DMS53 treated with DMSO at 0.1 percent for 48 hours (cell line): ENCODE measurements at regions not wholly inside any gene's neighbourhood (a gene's known extent, or its start where the extent isn't known, plus 50 kb on each side); places are given as distances from the start of the nearest gene placed in this dataset.
"Not testable (repeated sequence)": the region's sequence is repeated elsewhere in the genome, so short reads cannot be mapped to it uniquely, and the experiment has no call there.

Experiments used
- DNase-seq: peaks from one replicate; lab custom pipeline; 2025; ENCODE audit not compliant: unreplicated experiment; lab: John Stamatoyannopoulos, UW

GRCh38 chr5:62206150-62206829 is 99.7 kb upstream of the KIF2A start:
- no peak for DNase-seq

DNA sequence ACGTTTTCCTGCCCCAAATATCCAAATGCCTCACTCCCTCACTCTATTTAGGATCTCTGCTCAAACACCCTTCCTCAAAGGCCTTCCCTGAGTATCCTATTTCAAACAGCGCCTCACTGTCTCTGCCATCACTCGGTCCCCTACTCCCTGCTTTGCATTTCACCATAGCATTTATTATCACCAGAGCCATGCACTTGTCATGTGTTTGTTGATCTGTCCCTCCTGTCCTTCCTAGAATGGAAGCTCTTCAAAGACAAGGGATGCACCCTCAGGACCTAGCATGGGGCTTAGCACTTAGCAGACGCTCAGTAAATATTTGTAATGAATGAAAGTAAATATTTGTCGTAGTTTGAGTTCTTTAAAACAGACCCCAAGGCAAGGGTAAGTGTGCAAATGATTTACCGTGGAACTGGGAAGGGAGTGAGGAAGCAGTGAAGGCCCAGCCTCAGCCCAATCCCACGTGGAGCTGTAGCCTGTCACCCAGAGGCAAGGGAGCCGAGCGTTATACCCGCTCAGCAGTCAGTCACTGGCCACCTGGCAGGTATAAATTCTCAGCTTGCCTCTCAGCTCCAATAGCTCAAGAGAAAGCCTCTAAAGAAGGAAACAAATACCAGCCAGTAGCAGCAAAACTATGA is 97.7 kb upstream of the KIF2A start:
- peak; percentile 84 for DNase-seq

GRCh38 chr5:62211405-62211804 is 94.6 kb upstream of the KIF2A start:
- no peak for DNase-seq

- DNase-seq: no peak
Measured at GRCh38 chr5:62212648-62213047, 93.4 kb upstream of the KIF2A start.

GRCh38 chr5:62214701-62215100 is 91.3 kb upstream of the KIF2A start:
- no peak for DNase-seq

GRCh38 chr5:62216603-62217002 is 89.4 kb upstream of the KIF2A start:
- DNase-seq: not testable (repeated sequence)

- not testable (repeated sequence) for DNase-seq
Measured at GRCh38 chr5:62217095-62217494, 88.9 kb upstream of the KIF2A start.

DNA sequence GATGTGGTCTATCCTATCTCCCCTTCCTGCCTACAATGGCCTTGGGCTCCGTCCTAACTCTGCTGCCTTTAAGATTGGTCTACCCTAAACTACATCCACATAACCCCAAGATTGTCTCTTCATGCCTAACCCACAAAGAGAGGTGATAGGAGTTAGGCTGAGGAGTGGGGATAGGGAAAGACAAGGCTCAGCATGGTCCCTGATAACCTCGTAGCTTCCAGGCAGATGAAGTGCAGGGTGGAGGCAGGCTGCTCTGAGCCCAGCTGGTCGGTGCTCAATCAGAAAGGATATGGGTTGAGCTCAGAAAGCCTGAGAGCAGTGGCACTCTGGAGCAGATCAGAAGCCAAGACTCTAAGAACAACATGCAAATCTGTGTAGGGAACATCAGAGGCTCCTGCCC is 87.1 kb upstream of the KIF2A start:
- DNase-seq: not testable (repeated sequence)

- not testable (repeated sequence) for DNase-seq
Measured at GRCh38 chr5:62221881-62222280, 84.1 kb upstream of the KIF2A start.

GRCh38 chr5:62222305-62222704 is 83.7 kb upstream of the KIF2A start:
- not testable (repeated sequence) for DNase-seq

- not testable (repeated sequence) for DNase-seq
Measured at GRCh38 chr5:62223312-62223670, 82.7 kb upstream of the KIF2A start.

- DNase-seq: not testable (repeated sequence)
Measured at GRCh38 chr5:62224987-62225601, 80.9 kb upstream of the KIF2A start.

GRCh38 chr5:62230876-62231388 is 75.1 kb upstream of the KIF2A start:
- not testable (repeated sequence) for DNase-seq

DNA sequence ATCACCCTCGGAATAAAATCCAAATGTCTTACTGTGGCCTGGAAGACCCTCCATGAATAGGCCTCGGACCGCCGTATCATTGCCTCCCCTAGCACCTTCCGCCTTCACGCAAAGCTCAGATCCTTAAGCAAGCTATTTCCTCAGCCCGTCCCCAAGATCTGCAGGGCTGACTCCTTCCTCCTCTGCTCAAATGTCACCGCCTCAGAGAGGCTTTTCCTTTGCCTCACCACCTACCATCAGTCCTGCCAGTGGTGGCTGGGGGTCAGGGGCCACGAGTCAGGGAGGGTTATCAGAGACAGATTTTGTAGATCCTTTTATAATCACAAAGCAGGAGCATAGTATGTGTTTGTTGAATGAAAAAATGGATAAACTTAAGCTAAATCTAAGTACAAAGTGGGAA is 74.4 kb upstream of the KIF2A start:
- DNase-seq: no peak

DNA sequence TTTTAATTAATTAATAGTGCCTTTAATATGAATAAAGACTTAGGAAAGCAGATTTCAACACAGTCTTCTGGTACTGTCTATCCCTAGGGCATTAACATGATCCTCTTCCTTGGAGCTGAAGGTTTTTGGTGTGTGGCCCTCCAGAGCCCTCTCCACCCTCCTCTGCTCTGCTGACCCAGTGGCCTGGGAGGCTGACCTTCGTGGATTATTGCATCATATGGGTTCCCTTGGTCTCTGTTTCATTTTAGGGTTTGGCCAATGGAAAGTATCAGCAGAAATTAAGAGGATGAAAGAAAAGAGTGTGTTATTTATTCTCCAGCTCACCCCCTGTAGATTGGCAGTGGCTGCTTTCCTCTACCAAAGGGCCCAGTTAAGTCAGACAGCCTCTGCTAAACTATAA is 73.8 kb upstream of the KIF2A start:
- DNase-seq: not testable (repeated sequence)

DNA sequence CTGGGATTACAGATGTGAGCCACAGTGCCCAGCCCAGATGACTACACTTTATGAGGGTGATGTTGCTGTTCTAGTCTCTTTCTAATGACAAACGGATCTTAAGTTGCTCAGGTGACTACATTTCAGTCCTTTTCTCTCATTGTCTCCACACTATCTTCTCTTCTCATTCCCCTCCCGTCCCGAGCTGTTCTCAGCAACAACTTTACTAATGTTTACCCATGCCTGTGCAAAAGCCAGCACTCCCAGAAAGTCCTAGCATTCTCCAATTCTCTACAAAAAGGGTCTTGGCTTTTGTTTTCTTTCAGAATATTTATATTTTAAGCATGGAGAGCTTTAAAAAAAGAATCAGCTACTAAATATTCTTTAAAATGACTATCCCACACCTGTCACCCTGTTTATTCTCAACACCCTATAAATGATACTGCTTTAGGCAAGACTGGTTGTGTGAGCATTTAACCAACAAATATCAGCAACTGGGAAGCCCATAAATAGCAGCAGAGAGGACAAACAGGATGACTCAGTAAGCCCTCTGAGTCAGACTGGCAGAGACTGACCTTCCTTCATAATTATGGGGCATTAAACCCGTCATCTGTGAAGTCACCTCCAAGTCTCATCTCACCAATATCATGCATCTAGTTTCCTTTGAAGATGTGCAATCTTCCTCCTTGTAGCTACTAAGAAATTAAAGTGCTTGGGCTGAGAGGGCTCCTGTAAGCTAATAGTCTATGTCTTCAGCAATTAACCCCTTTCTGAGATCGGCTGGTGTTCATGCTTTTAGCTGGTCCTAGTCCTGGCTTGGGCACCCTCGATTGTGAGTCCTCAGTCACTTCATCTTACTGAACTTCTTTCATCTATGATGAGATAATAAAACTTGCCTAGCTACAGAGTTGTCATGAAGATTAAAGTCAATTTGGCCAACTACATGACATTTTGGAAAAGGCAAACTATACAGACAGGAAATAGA is 72.6 kb upstream of the KIF2A start:
- peak; percentile 39 for DNase-seq

DNA sequence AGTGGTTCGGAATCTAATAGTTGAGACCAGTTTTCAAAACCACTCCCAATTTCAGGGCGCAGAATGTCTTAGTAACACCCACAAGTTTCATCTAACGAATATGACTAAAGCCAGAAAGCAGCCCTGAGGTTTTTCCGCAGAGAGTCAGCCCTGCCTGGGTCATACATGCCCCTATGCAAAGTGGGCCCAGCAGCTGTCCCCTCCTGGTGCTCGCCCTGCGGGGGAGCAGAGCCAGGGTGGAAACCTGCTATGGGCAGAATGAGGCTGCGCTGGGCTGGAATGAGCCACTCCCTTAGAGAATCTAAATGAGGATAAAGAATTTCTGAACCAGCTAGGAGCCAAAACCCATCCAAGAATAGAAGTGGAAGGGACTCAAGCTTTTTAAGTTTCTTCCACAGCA is 69.4 kb upstream of the KIF2A start:
- not testable (repeated sequence) for DNase-seq

- DNase-seq: not testable (repeated sequence)
Measured at GRCh38 chr5:62237944-62238343, 68.1 kb upstream of the KIF2A start.

GRCh38 chr5:62238584-62238983 is 67.4 kb upstream of the KIF2A start:
- not testable (repeated sequence) for DNase-seq

DNA sequence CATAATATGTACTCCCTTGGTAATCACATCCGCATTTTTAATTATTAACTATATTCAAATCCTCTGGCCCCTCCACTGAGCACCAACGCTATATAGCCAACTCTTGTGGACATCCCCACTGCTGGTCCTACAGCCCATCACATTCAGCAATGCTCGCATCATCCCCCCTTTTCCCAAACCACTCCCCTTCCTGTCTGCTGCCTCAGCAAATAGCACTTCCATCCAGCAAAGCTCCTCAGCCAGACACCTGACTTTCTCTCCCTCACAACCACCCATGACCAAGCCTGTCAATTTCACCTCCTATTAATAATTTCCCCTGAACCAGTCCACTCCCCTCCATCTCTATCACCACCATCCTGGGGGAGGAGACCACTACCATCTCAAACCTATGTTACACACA is 65.5 kb upstream of the KIF2A start:
- DNase-seq: not testable (repeated sequence)

DNA sequence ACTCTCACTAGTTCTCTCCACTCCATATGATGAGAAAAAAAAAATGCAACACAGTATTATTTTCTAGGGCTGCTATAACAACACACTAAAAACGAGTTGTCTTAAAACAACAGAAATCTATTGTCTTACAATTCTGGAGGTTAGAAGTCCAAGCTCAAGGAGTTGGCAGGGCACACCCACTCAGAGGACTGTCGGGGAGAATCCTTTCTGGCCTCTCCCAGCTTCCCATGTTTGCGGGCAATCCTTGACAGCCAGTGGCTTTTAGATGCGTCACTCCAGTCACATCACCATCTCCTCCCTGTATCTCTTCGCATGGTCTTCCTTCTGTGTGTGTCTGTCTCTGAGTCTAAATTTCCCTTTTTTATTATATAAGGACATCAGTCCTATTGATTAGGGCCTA is 64.0 kb upstream of the KIF2A start:
- not testable (repeated sequence) for DNase-seq
